ENCODE measurements at regions not wholly inside any gene's neighbourhood (a gene's known extent, or its start where the extent isn't known, plus 50 kb on each side); places are given as distances from the start of the nearest gene placed in this dataset.
"Not testable (repeated sequence)": the region's sequence is repeated elsewhere in the genome, so short reads cannot be mapped to it uniquely, and the experiment has no call there.

- no peak for DNase-seq (ENCODE audit: low spot score)
These were observed 231.6 kb downstream of the FNDC1 start for GRCh38 chr6:159400826-159401225.

- DNase-seq (ENCODE audit: low spot score) = no peak
These were observed 230.6 kb downstream of the FNDC1 start for GRCh38 chr6:159399751-159400221.

- DNase-seq (ENCODE audit: low spot score) = no peak
These were observed 229.4 kb downstream of the FNDC1 start for GRCh38 chr6:159398633-159399032.

- no peak for DNase-seq (ENCODE audit: low spot score)
These were observed 228.6 kb downstream of the FNDC1 start for GRCh38 chr6:159397753-159398152.

DNA sequence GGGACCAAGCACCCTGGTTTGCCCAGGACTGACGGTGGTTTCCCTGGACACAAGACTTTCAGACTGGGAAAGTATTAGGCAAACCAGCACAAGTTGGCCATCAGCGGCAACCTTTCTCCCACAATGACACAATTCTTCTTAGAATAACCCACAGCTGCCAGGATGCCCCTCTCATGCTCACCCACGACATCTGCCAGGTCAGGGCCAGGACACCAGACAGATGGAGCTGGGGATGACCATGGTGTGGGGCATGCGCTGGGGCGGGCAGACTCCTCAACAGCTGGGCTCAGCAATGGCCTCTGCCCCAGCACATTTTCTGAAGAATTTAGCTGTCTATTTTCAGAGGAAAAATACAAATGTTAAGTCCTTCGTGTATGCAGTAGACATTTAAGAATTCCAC lies 226.4 kb downstream of the FNDC1 start:
- no peak for DNase-seq (ENCODE audit: low spot score)

GRCh38 chr6:159392695-159393094 lies 223.5 kb downstream of the FNDC1 start:
- not testable (repeated sequence) for DNase-seq (ENCODE audit: low spot score)

GRCh38 chr6:159390381-159390780 lies 221.2 kb downstream of the FNDC1 start:
- DNase-seq (ENCODE audit: low spot score) = no peak

DNA sequence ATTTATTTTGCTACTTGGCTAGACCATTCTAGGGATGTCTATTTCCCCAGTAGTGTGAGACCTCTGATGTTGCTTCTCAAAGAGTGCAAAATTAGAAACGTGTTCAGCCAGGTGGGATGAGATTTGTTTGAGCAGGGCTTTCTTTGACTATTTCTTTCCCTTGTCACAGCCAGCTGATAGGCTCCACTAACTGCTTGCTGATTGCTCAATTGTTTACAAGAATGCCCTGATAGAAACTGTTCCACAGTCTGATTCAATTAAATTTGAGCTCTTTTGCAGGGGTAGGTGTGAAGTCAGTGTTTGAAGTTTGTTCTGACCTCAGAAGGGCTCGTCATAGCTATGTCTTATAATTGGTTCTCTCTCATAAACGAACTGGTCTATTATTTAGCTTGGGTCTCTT lies 220.5 kb downstream of the FNDC1 start:
- DNase-seq (ENCODE audit: low spot score) = no peak

DNA sequence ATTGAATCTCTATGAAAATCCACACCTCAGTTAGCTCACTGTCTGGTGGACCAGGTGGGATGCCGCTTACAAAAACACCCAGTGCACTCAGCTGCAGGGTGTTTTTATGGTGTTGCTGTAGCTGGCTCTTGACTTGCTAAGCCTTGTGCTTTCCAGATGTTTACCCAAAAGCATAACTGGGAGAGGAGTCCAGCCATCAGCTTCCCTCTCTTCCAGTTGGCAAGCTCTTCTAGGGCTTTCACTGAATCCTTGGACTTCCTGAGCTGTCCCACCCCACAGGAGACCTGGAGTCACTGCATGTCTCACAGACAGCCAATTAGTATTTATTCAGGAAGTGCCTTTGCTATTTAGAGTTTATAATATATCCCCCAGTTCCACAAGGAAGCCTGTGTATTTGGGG lies 210.9 kb downstream of the FNDC1 start:
- no peak for DNase-seq (ENCODE audit: low spot score)

DNA sequence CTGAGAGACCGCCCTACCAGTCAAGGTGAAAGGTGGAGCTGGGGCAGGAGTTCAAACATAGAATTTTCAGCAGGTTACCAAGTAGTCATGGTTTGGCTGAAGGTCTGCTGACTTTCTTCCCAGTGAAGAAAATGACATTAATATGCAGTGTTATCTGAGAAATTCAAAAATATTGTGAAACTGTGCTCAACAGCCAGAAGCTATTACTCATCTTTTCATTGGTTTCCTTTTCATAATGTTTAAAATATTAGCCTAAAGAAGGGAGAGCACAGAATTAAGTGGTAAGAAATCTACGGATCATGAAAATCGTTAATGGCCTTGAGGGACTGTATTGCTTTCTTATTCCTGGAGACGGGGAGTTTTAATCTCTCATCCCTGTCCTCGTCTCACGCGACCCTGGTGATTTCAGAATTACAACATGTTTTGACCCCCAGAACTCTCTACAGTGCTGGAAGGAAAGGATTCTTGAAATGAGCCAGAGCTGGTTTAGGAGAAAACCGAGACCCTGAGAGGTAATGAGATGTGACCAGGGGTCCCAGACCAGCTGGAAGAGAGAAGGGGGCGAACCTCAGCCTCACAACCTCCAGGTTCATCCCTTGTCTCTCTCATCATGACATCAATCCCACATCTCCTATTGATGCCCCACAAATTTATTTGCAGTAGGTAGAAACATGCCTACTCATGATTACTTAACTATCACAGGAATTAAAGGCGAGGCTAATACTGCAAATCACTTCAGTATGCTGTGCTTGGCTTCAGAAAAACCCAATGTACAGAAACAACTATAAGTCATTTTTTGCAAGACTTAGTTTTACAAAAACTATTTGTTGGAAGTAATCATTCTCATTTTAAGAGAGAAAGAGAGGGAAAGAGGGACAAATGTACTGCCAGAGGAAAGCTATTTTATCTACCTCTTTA lies 209.5 kb downstream of the FNDC1 start:
- DNase-seq (ENCODE audit: low spot score) = no peak

DNA sequence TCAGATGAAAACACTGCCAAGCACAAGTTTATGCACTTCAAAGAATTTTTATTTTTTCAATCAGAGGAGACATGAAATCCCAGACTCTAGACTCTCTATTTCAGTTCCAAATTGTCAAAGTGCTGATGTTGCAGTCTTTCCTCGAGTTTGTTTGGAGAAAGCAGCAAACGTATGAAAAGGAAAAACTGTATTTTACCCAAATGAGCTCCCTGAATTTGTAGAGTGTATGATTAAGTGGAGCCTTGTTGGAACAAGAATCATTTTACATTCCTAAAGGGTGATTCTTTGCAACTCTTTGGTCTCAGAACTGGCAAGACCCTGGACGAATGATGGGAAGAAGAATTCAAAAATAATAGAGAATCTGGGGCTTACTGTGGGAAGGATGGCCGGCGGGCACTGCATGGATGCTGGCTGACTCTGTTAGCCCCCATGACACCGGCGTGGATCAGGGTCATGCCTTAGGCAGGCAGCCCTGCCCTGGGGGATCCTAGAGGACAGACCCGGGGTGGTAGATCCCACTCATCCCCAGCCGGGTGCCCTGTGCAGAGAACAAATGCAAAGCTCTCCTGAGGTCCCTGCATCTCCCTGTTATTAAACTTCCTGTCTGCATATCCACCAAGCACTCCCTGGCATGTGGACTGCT lies 207.4 kb downstream of the FNDC1 start:
- no peak for DNase-seq (ENCODE audit: low spot score)

DNA sequence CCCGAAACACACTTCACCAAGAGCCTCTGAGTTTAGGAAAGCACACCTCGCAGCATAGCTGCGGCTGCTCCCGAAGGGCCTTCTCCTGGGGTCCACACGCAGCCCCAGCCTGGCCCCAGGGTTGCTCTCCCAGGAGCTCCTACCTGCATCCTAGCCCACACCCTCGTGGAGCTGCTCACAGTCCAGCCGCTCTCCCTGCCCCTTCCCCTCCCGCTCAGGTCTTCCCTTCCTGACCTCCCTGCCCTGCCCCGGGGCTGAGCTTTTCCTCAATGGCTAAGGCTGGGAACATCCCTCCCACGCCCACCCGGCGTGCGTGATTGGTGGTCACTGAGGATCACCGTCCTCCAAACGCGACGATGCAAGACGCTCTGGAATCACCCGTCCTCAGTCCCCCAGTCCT lies 205.8 kb downstream of the FNDC1 start:
- DNase-seq (ENCODE audit: low spot score) = no peak

DNA sequence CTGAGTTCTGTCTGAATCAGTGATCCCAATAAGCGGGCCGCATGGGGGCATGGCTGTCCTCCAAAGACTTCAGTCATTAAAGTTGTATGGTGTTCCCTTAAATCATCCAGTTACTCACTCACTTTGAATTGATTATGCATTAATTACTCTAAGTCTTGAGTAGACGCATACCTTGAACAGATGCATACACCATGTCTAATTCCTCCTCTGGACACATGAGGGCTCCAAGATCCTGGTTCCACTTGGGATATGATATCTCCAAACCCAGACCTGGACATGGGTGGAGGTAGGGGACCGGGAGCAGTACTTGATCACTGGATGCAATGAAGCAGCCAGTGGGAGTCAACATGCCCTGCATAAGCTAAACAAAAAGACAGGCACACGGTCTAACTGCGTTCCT lies 204.5 kb downstream of the FNDC1 start:
- DNase-seq (ENCODE audit: low spot score) = no peak

- DNase-seq (ENCODE audit: low spot score) = no peak
These were observed 203.1 kb downstream of the FNDC1 start for GRCh38 chr6:159372333-159372732.

DNA sequence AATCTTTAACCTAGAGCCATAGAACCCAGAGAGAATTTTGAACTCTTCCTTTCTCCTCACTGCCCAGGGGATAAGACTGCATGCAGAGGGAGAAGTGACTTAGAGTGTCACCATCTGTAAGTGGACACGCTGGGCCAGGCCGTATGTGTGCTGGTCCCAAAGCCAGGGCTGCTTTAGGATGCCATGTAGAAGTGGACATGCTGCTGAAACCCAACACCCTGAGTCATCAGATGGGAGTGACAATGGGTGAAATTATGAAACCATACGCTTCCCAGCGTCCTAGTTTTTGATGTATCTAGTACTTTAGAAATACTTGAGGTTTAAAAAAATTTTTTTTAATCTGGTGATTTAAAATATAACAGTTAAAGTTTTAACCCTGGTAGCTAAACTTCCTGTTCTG lies 191.1 kb downstream of the FNDC1 start:
- DNase-seq (ENCODE audit: low spot score) = no peak

- DNase-seq (ENCODE audit: low spot score) = no peak
These were observed 190.5 kb downstream of the FNDC1 start for GRCh38 chr6:159359581-159360297.

DNA sequence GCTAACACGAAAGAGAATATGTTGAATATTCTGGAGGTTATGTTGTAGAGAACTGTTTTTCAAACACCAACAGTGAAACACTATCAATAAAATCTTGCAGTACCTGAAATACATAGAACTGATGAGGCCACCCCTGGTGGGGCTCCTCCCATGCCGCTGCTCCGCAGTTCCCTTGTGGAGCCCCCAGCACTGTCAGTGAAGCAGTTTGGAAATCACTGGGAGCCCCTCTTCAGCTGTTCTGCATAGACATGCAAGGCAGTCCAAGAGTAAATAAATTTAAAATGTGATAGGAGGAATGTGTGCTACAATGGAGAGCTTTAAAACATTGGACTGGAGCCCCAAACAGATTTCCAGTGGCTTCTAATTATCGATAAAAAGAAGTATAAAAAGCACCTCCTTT lies 189.4 kb downstream of the FNDC1 start:
- no peak for DNase-seq (ENCODE audit: low spot score)

- no peak for DNase-seq (ENCODE audit: low spot score)
These were observed 188.2 kb downstream of the FNDC1 start for GRCh38 chr6:159357211-159357915.

DNA sequence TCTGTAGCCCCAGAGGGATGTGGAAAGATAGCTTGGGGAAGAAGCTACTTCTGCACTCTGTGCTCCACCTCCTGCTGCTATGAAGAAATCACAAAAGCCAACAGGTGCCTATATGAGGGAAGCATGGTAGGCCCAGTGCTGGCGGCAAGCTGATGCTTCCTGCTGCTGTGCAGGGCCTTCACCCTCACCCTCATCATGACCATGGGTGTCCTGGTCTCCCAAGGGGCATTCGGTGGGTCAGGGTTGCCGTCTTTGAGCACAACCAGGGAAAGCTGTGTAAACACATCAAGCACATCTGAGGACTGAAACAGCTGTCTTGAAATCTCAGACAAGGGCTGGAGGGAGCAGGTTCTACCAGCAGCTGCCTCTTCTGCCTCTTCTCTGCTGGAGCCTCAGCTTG lies 184.0 kb downstream of the FNDC1 start:
- no peak for DNase-seq (ENCODE audit: low spot score)

DNA sequence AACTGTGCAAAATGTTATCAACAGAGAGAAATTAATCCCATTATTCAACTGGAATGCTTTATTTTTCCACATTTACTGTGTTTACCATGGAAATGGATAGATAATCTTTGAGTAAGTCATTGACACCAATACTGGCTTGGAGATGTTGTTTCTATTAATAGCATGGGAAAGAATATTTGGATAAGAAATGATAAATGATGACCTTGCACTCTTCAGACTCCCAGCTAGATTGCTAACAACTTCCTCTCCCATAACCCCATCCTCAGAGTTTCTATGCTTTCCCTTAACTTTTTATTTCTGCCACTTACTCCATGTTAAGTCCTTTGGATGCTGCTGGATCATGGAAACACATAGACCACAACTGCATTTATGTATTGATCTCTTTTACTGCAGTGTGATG lies 182.5 kb downstream of the FNDC1 start:
- no peak for DNase-seq (ENCODE audit: low spot score)

DNA sequence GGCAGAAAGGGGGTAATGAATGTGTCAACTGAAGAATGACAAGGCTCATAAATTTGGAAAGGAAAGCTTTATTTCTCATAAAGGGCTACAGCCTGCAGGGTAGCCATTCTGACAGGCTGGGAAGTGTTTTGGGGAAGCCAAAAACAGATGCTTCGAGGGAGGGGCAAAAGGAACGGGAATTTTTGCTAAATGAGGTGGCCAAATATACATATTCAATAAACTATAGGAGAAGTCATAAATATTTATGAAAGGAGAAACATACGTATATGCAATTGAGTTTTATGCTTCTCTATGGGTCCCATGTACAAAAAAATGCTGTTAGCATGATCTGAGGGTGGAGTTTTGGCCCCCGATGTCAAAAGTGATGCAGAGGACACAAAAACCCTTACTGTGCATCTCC lies 180.7 kb downstream of the FNDC1 start:
- DNase-seq (ENCODE audit: low spot score) = no peak

DNA sequence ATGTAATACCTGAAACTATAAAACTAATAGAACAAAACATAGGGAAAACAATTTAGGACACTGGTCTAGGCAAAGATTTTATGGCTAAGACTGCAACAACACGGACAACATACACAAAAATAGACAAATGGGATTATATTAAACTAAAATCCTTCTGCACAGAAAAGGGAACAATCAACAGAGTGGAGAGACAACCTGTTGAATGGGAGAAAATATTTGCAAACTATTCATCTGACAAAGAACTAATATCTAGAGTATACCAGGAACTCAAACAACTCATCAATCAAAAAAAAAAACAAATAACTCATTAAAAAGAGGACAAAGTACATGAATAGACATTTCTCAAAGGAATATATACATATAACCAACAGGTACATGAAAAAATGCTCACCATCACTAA lies 174.5 kb downstream of the FNDC1 start:
- no peak for DNase-seq (ENCODE audit: low spot score)
